ENCODE measurements at regions not wholly inside any gene's neighbourhood (a gene's known extent, or its start where the extent isn't known, plus 50 kb on each side); places are given as distances from the start of the nearest gene placed in this dataset.

- Histone ChIP-seq H3K36me3 (replicated peaks; ENCODE audit: control insufficient read depth, insufficient read depth, low read length) (no peaks in the 10 kb centered on the region), H3K4me3 (ENCODE audit: insufficient read depth, low read depth, low read length) (no peak overlapping the region), H3K27me3 (ENCODE audit: control insufficient read depth, insufficient read depth, low read length) (no peaks in the 10 kb centered on the region; the same call in 1 of the 2 replicates)
- no peak for DNase-seq
These were observed 72.4 kb upstream of the CISTR start for GRCh38 chr12:53824001-53824712.

DNA sequence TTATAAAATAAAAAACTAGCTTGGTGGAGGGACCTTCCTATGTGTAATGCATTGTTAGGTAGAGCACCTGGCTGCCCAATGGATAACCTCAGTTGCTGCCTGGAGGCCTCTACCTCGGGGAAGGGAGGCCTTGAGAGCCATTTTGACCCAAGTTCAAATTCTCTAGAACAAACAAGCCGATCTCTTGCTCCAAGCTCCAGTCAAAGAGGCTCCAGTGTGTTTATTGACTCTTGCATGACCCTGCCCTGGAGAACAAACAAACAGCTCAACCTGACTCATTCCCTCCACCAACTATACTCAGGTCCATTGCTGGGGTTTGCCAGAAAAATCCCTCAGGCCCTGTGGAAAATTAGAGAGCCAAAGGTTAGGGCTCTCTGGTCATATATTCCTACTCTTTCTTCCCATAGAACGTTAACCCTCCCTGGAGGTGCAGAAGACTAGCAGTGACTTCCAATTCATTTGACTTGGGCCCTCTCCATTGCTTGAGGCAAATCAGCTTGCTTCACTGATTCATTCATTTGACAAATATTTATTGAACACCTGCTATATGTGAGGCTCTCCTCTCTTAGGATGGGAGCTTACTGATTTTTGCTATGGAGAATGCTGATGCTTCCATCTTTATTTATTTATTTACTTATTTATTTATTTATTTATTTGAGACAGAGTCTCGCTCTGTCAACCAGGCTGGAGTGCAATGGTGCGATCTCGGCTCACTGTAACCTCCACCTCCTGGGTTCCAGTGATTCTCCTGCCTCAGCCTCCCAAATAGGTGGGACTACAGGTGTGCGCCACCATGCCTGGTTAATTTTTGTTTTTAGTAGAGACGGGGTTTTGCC, 73.7 kb upstream of the CISTR start:
- H3K4me3 ChIP-seq (ENCODE audit: insufficient read depth, low read depth, low read length): no peak overlapping the region
- no peak for DNase-seq
- no peaks in the 10 kb centered on the region for H3K36me3 ChIP-seq (replicated peaks; ENCODE audit: control insufficient read depth, insufficient read depth, low read length)
- H3K27me3 ChIP-seq (ENCODE audit: control insufficient read depth, insufficient read depth, low read length): no peaks in the 10 kb centered on the region

DNA sequence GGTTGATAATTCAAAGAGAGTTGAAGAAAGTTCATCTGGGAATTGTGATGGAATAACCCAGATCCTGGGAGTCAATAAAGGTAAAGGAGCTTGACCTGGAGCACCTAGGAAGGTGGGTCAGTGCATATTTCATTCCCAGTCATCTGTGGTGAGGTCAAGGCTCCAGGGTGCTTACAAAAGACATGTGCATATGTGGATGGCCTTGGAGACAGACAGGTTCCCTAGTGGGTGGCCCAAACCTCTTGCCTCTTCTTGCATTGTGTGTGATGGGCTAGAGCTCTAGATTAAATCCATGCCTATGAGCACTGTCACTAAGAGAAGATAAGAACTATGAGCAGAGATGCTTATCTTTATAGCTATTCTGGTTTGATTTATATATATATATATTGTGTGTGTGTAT, 75.5 kb upstream of the CISTR start:
- H3K4me3 ChIP-seq (ENCODE audit: insufficient read depth, low read depth, low read length): no peak overlapping the region
- H3K36me3 ChIP-seq (replicated peaks; ENCODE audit: control insufficient read depth, insufficient read depth, low read length): no peaks in the 10 kb centered on the region
- H3K27me3 ChIP-seq (ENCODE audit: control insufficient read depth, insufficient read depth, low read length): no peaks in the 10 kb centered on the region

GRCh38 chr12:53828598-53828997, 76.8 kb upstream of the CISTR start:
- no peaks in the 10 kb centered on the region for H3K27me3 ChIP-seq (ENCODE audit: control insufficient read depth, insufficient read depth, low read length)
- no peak overlapping the region for H3K4me3 ChIP-seq (ENCODE audit: insufficient read depth, low read depth, low read length)
- DNase-seq: no peak
- no peaks in the 10 kb centered on the region for H3K36me3 ChIP-seq (replicated peaks; ENCODE audit: control insufficient read depth, insufficient read depth, low read length)

More for the DNA sequence above, 75.5 kb upstream of the CISTR start:
- no peak for DNase-seq

GRCh38 chr12:53829130-53829819, 77.5 kb upstream of the CISTR start:
- Histone ChIP-seq H3K27me3 (ENCODE audit: control insufficient read depth, insufficient read depth, low read length) (no peaks in the 10 kb centered on the region), H3K4me3 (ENCODE audit: insufficient read depth, low read depth, low read length) (no peak overlapping the region), H3K36me3 (replicated peaks; ENCODE audit: control insufficient read depth, insufficient read depth, low read length) (no peaks in the 10 kb centered on the region)
- no peak for DNase-seq

- no peaks in the 10 kb centered on the region for H3K27me3 ChIP-seq (ENCODE audit: control insufficient read depth, insufficient read depth, low read length)
- no peak for DNase-seq
- no peaks in the 10 kb centered on the region for H3K36me3 ChIP-seq (replicated peaks; ENCODE audit: control insufficient read depth, insufficient read depth, low read length)
- no peak overlapping the region for H3K4me3 ChIP-seq (ENCODE audit: insufficient read depth, low read depth, low read length)
These were observed 78.9 kb upstream of the CISTR start for GRCh38 chr12:53830631-53831030.

DNA sequence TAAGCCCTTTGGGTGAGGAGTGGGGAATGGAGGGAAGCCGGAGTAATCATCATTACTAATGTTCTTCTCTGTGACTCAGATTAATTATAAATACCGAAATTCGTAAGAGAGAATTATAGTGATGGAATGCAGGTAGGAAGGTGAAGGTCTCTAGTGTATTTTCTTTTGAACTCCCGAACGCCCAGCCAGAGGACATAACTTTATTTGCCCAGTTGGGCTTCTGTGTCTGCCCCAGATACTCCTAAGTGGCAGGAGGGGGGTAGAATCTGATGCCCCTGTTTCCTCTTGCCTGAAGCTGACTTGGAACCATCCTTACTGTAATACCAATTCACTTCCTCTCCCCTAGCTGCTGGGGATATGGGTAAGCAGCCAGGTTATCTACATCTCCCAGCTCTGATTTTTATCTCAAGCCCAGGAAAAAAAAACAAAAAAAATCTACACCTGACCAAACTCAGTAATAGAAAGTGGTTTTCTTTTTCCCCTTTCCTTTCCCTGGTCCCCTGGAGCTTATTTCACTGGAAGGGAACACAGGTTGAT, 84.4 kb upstream of the CISTR start:
- no peaks in the 10 kb centered on the region for H3K36me3 ChIP-seq (replicated peaks; ENCODE audit: control insufficient read depth, insufficient read depth, low read length)
- no peaks in the 10 kb centered on the region for H3K27me3 ChIP-seq (ENCODE audit: control insufficient read depth, insufficient read depth, low read length)
- DNase-seq: no peak
- no peak overlapping the region for H3K4me3 ChIP-seq (ENCODE audit: insufficient read depth, low read depth, low read length)

DNA sequence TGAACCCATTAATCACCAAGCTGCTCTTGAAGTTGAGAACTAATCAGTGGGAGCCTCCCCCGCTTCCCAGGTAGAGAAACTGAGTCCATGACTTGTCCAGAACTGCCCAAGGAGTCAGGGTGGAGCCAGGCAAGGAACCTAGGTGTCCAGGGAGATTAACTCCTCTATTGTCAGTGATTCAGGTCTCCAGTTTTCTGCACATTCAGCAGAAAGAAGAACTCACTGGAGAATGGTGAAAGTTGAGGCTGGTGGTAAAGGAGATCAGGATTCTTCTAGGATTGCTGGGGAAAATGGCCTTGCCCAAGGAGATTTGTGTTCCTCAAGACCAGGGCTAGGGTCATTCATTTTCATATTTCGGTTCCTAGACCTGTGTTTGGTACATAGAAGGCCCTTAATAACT, 87.2 kb upstream of the CISTR start:
- no peak for DNase-seq
- Histone ChIP-seq H3K36me3 (replicated peaks; ENCODE audit: control insufficient read depth, insufficient read depth, low read length) (no peaks in the 10 kb centered on the region), H3K4me3 (ENCODE audit: insufficient read depth, low read depth, low read length) (no peak overlapping the region), H3K27me3 (ENCODE audit: control insufficient read depth, insufficient read depth, low read length) (no peaks in the 10 kb centered on the region)

- Histone ChIP-seq H3K27me3 (ENCODE audit: control insufficient read depth, insufficient read depth, low read length) (no peaks in the 10 kb centered on the region), H3K4me3 (ENCODE audit: insufficient read depth, low read depth, low read length) (no peak overlapping the region), H3K36me3 (replicated peaks; ENCODE audit: control insufficient read depth, insufficient read depth, low read length) (no peaks in the 10 kb centered on the region)
- DNase-seq: no peak
These were observed 88.5 kb upstream of the CISTR start for GRCh38 chr12:53840316-53840715.

- Histone ChIP-seq H3K4me3 (ENCODE audit: insufficient read depth, low read depth, low read length) (no peak overlapping the region), H3K36me3 (replicated peaks; ENCODE audit: control insufficient read depth, insufficient read depth, low read length) (no peaks in the 10 kb centered on the region), H3K27me3 (ENCODE audit: control insufficient read depth, insufficient read depth, low read length) (no peaks in the 10 kb centered on the region)
- DNase-seq: no peak
These were observed 90.9 kb upstream of the CISTR start for GRCh38 chr12:53842686-53843085.

DNA sequence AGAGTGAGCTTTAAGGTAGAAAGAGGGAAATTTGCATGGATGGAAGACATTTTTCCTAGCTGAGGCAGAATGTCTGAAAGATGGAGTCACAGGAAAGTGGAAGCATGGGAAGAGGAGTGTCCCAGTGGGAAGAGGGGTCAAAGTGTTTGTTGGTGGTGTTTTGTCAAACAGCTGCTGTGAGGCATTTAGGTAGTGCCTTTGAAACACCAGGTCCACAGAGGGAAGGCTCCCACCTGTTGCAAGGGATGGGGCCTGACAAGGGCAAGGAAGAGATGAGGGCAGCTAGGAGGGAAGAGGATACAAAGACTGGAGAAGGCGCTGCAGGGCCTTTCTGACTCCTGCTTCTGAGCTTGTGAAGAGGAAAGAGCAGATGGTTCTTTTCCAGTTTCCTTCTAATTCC, 91.8 kb upstream of the CISTR start:
- Histone ChIP-seq H3K4me3 (ENCODE audit: insufficient read depth, low read depth, low read length) (no peak overlapping the region), H3K27me3 (ENCODE audit: control insufficient read depth, insufficient read depth, low read length) (no peaks in the 10 kb centered on the region), H3K36me3 (replicated peaks; ENCODE audit: control insufficient read depth, insufficient read depth, low read length) (no peaks in the 10 kb centered on the region)
- DNase-seq: no peak

DNA sequence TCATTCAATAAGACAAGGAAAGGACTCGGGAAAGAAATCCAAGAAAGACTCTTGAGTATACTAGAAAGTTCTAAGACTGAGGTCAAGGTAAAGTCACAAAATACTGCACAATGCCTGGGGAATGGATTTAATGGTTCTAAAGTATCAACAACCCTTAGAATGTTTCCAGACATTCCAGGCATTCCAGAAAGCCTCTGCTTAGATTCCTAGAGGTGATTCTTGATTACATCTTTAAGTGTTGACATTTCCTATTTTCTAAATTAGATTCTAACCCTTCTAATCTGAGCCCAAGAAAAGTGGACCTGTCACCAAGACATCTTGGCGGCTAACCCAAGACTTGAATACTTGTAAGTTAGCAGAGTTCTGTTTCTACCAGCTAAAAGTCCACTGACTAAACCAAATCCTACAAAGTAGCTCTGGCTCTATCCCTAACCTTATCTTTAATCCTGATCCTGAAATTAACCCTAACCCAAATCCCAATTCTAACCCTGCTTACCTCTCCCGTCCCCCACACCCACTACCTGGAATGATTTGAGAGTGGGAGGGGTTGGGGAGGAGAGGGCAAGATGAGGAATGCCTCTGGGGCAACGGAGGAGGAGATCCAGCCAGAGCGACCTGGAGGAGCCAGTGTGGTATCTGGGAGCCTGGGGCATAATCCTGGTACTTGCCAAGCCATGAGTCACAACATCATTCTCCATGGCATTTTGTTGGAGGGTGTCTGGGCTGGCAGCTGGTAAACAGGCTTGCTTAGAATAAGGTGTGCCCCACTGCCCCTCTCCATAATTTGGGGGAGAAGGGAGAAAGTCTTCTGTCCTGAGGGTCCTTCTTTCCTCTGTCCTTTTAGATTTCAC, 93.4 kb upstream of the HOXC13 start:
- no peaks in the 10 kb centered on the region for H3K36me3 ChIP-seq (replicated peaks; ENCODE audit: control insufficient read depth, insufficient read depth, low read length)
- H3K4me3 ChIP-seq (ENCODE audit: insufficient read depth, low read depth, low read length): no peak overlapping the region
- no peaks in the 10 kb centered on the region for H3K27me3 ChIP-seq (ENCODE audit: control insufficient read depth, insufficient read depth, low read length)
- no peak for DNase-seq

- Histone ChIP-seq H3K36me3 (replicated peaks; ENCODE audit: control insufficient read depth, insufficient read depth, low read length) (no peaks in the 10 kb centered on the region), H3K27me3 (ENCODE audit: control insufficient read depth, insufficient read depth, low read length) (no peaks in the 10 kb centered on the region), H3K4me3 (ENCODE audit: insufficient read depth, low read depth, low read length) (no peak overlapping the region)
- DNase-seq: no peak
These were observed 92.7 kb upstream of the HOXC13 start for GRCh38 chr12:53845932-53846331.

DNA sequence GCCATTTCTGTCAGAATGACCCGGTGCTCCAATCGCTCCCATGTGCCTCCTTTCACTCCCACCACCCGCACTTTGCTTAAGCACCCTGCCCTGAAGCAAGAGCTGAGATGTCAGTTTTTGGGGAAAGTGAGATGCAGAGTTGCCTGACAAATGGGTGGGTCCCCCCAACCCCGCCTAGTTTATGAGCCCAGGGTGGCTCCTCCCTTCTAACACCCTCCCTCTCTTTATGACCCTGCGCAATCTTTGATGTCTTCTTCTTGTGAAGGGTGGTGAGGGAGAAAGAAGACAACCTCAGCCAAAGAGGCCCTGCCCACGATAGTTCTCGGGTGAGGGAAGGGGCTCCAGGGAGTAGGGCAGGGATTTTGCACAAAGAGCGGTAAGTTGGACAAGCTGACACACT, 89.5 kb upstream of the HOXC13 start:
- no peaks in the 10 kb centered on the region for H3K27me3 ChIP-seq (ENCODE audit: control insufficient read depth, insufficient read depth, low read length)
- H3K4me3 ChIP-seq (ENCODE audit: insufficient read depth, low read depth, low read length): no peak overlapping the region
- DNase-seq: no peak
- H3K36me3 ChIP-seq (replicated peaks; ENCODE audit: control insufficient read depth, insufficient read depth, low read length): no peaks in the 10 kb centered on the region
